GM18868 (cell line): ENCODE measurements at regions not wholly inside any gene's neighbourhood (a gene's known extent, or its start where the extent isn't known, plus 50 kb on each side); places are given as distances from the start of the nearest gene placed in this dataset.
"Not testable (repeated sequence)": the region's sequence is repeated elsewhere in the genome, so short reads cannot be mapped to it uniquely, and the experiment has no call there.

Experiments
- ATAC-seq: cut with Tn5 transposase; IDR thresholded peaks from one replicate; pipeline ENCODE4 v1.9.1; 2021; ENCODE audit warnings: mild to moderate bottlenecking, moderate library complexity; ENCODE audit not compliant: unreplicated experiment

DNA sequence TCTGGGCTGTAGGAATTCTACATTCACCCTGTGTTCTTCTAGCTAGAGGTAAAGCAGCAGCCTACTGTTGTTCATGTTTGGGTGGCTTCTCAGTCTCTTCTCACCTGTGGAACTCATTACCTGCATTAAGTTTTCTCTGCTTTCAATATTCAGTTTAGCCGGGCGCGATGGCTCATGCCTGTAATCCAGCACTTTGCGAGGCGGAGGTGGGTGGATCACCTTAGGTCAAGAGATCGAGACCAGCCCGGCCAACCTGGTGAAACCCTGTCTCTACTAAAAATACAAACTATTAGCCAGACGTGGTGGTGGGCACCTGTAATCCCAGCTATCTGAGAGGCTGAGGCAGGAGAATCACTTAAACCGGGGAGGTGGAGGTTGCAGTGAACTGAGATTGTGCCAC lies 139.8 kb upstream of the UBE2E3 start:
- no peak for ATAC-seq

DNA sequence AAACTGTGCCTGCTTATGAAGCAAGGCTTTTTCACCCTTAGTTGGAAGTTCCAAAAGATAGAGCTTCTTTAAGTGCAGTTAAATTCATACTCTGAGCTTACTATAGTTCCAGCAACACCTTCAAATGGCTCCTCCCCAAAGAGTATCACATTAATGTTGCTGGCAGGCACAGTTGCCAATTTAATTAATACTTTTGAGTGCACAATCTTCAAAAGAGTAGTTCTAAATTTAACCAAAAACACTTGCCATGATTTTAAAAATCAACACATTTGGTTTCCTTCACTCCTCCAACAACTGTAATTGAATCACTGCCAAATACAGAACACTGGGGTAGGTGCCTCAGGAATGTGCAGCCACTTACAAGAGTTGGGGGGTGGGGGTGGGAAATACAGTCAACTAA lies 150.6 kb upstream of the UBE2E3 start:
- ATAC-seq, result no peak

DNA sequence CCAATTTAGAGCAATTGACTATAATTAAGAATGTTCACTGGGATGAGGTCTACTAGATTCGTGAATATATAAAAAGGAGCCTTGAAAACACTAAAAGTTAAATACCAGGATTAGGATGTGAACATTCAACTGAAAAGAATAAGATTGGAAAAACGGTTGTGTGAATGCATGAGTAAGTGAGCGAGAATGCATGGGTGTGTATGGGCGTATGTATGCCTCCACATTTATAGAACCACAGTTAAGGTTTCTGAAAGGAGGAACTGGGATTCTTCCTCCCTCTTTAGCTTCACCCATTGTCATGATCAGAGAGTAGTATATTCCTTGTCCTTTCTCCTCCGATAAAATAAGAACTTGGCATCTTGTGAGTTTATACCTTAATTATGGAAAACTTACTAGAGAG lies 151.1 kb upstream of the UBE2E3 start:
- no peak for ATAC-seq

DNA sequence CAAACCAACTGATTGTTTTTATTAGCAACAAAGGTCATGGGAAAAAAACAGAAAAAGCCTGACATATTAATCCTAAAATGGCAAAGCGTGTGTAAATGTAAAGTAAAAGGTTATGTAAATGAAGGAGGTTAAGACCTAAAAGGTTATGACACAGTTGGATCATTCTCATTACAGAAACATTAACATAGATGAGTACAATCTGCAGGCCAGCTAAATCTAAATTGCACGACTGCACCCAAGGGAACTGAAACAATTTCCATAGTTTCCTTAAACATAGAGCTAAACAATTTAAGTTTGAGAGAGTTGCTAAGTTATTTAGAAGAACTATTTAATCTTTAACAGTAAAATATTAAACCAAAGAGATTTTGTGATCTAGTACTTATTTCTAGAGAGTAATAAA lies 151.6 kb upstream of the UBE2E3 start:
- ATAC-seq, result no peak

DNA sequence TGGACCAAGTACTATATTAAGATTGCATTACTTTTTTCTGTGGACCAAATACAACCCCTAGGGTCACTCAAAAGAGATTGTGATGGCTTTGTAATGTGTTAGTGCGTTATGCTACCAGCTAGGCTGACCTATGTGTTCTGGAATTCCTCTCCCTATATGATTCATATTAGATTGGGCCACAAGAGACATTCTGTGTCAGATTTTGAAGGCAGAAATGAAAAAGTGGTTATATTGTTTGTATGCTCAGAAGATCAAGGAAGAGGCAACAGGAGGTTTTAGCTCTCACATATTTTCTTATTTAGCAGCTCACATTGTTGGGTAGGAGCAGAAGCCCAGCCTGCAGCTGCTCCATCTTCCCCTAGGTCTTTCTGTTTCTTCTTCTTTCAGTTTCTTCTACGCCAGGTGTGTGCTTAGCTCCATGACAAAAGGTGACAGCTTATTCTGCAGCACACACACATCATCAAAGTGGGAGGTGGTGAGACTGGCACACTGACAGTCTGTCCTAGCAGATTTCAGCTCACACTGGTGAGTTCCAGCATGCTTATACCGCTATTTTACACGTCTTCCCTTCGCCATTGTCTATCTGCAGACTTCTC lies 156.8 kb upstream of the UBE2E3 start:
- no peak for ATAC-seq

DNA sequence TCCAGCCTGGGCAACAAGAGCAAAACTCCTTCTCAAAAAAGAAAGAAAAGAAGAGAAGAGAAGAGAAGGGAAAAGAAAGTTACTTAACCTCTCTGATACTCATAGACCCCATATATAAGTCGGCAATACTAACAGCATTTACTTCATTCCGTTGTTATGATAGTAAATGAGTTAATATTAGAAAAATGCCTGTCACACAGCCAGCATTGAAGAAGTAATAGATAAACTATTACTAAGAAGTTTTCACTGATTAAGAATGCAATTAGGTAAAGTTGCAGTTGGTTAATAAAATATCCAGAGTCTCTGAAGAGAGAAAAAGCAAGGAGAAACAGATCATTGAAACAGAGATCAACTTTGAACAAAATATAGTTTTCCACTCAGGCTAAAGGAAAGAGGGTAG lies 161.3 kb upstream of the UBE2E3 start:
- no peak for ATAC-seq

DNA sequence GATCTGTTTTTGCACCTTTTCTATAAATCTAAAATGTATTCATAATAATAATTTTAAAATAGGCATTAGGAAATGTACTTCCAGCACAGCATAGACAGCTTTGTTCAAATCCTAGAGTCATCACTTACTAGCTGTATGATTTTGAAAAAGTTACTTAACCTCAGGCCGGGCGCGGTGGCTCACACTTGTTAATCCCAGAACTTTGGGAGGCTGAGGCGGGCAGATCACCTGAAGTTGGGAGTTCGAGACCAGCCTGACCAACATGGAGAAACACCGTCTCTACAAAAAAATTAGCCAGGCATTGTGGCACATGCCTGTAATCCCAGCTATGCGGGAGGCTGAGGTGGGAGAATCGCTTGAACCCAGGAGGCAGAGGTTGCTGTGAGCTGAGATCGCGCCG lies 161.7 kb upstream of the UBE2E3 start:
- ATAC-seq, result not testable (repeated sequence)

DNA sequence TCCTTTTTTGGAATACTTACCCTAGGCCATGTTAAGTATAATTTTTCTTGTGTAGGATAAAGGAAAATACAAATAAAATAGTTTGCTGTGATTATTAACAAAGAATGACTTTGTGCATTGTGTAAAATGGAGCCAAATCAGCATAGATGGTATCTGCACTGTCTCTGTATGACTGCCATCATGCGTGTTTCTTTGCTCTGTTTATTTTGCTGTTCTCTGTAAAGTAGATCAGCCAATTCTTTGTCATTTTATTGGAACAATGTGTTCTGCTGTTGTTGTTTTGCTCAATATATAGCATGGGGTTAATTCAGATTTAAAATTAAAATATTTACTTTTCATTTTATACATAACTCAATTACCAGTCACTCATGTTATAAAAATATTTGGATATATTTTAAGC lies 181.3 kb upstream of the UBE2E3 start:
- no peak for ATAC-seq

DNA sequence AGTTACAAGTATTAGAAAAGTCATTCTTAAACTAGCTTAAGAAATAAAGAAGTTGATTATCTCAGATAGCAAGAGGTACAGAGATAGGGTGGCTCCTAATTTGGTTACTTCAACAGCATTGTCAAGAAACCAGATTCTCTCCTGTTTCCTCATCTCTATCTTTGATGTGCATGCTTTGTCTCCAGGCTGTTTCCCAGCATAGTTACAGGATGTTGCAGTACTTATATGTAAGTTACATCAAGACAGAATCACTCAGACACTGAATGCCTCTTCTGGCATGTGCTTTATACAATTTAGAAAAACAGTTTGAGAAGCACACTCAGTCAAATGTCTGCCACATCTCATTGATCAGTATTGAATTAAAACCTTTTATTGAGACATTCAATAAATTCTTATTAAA lies 189.5 kb upstream of the UBE2E3 start:
- no peak for ATAC-seq

DNA sequence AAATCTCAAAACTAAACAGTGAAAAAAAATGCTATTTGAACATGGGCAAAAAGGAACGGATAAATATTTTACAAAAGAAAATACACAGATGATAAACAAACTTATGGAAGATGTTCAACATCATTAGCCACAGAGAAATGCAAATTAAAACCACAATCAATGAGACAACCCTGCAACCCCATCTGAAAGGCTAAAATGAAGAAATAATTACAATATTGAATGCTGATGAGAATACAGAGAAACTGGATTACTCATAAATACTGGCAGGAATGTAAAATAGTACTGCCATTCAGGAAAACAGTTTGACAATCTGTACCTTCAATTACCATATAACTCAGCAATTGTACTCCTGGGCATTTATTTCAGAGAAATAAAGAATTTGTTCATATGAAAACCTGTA lies 193.1 kb upstream of the UBE2E3 start:
- no peak for ATAC-seq

DNA sequence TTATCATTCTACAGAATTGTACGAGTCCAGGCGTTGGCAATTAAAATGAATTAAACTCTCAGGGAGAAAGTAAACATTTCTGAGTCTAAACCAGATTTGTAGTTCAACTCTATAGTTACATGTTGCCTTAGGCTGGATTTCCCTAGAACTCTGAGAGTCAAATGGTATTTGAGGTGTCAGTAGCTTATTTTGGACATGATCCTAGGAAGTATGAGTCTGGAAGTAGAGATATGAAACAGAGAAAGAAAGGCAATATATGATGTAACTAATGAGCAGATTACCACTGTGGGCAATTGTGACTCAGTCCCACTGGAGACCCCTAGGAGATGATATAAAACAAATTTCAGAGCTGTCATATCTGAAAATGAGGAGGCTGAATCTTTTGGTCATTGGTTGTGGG lies 199.1 kb upstream of the UBE2E3 start:
- ATAC-seq, result no peak

DNA sequence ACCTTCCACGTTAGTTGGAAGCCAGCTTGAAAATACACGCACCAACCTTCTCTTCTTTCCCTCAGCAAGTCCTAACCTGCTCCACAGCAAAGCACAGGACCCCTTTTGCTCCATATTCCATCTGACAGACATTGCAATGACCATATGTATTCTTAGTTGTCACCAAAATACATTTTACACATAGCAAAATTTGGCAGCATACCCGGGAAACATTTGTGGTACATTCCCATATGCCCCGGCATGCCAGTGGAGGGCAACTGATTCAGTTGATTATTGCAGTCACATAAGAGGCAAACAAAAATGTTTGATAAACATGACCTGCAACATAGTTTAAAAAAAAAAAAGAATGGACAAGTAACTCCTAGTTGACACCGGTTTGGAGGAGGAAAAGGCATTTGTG lies 202.1 kb upstream of the UBE2E3 start:
- ATAC-seq, result no peak

DNA sequence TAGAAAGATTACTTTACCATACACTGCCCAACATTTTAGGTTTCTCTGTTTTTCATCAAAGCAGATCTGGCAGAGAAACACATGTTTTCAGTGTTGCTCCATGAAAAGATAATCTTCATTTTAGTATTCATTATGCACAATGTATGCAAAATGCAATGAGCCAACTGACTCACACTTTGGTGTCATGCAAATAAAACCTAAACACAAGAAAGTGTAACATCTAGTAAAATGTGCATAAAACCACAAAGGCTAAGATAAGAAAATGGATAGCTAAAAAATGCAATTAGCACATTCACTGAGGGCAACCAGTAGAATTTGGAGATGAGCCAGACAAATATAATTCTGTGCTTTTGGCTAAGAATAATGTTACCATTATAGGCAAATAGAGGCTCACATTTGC lies 203.5 kb upstream of the UBE2E3 start:
- no peak for ATAC-seq

DNA sequence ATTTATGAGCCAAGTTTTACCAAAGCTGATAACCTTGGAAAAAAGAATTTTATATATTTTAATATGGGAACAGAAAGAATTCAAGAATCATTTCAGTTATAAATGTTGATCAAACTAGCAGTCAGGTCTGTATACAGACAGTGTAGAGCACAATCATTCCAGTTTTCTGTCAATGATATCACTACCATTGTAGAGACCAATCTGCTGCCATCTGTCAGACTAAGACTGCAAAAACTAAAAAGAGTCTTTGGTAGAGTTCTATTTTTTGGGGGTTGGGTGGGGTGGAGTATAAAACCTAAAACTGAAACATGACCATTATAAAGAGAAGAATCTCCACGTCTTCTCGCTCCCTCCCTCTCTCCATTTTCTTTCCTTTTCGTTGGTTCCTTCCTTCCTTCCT lies 204.7 kb upstream of the UBE2E3 start:
- ATAC-seq, result no peak

DNA sequence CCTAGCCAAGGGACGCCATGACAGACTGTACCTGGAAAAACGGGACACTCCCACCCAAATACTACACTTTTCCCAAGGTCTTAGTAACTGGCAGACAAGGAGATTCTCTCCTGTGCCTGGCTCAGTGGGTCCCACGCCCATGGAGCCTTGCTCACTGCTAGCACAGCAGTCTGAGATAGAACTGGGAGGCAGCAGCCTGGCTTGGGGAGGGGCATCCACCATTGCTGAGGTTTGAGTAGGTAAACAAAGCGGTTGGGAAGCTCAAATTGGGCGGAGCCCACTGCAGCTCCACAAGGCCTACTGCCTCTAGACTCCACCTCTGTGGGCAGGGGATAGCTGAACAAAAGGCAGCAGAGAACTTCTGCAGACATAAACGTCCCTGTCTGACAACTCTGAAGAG lies 215.1 kb upstream of the UBE2E3 start:
- ATAC-seq, result not testable (repeated sequence)

DNA sequence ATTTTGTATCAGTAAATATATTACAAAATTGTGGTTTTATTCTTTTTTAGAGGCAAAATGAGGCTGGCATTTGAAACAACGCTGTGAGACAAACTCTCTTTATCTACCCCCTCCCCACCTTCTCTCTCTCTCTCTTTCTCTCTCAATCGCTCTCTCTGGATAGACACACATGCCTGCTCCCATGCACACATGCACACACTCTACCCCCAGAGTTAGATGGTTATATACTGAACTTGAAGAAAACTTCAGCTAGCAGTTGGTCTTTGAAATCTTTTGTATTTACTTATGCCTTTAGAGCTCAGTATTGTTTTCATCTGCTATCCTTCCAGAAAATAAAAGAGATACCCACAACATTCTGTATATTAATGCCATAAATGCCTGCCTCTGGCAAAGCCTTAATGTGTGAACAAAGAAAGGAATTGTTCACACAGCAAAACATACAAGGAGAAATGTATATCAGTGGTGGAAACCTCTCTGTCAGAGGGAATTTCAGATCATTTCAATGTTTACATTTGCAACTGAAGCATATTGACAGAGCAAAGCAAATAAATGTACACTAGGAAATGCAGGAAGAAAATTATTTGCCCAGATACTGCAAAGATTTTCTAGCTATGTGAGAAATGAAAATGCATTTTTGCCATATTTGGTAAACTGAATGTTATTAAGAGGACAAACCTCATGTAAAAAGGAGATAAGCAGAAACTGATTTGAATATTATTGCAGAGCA lies 217.0 kb upstream of the UBE2E3 start:
- ATAC-seq, result no peak

DNA sequence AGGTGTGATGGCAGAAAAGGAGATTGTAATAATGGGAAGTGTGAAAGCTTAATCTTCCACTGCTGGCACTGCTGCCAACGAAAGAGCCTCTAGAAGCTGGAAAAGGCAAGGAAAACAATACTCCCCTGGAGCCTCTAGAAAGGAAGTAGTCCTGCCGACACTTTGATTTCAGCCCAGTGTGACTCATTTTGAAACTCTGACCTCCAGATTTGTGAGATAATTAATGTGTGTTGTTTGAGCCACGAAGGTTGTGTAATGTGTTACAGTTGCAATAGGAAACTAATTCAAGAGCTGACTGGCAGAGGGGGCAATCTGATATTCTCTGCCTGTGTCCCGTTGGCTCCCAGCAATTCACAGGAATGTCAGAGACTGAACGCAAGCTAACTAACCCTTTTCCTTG lies 219.2 kb upstream of the UBE2E3 start:
- ATAC-seq, result peak; percentile 57

DNA sequence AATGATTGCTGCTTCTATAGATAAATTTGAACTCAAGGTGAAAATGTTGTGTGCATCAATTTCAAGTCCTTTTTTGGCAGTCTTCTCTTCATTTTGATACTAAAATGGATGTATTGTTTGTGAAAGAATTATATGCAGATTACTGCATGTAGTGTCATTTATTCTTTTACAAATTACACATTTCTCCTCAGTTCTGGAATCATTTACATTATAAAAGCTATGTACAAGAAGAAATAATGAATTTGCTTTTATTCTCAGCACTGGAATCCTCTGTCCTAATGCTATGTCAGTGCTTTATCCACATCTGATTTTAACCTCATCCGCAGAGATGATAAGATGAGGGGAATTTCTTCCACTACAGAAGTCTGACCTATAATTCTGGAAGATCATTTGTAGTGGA lies 220.8 kb upstream of the UBE2E3 start:
- no peak for ATAC-seq

DNA sequence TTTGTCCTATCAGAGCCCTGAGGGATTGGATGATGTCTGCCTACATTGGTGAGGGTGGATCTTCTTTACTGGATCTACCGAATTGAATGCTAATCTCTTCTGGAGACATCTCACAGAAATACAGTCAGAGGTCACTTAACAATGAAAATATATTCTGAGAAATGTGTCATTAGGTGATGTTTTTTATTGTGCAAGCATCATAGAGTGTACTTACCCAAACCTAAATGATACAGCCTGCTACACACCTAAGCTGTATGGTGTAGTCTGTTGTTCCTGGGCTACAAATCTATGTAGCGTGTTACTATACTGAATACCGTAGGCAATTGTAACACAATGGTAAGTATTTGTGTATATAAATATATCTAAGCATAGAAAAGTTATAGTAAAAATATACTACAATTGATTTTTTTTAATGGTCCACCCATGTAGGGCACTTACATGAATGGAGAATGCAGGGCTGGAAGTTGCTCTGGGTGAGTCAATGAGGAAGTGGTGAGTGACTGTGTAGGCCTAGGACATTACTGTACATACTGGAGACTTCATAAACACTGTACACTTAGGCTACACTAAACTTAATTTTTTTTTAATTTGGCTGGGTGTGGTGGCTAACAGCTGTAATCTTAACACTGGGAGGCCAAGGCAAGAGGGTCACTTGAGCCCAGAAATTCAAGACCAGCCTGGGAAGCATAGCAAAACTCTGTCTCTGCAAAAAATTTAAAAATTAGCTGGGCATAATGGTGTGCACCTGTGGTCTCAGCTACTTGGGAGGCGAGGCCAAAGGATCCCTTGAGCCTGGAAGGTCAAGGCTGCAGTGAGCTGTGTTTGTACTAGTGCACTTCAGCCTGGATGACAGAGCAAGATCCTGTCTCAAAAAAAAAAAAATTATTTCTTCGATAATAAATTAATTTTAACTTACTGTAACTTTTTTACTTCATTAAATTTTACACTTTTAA lies 226.3 kb upstream of the UBE2E3 start:
- ATAC-seq, result no peak

DNA sequence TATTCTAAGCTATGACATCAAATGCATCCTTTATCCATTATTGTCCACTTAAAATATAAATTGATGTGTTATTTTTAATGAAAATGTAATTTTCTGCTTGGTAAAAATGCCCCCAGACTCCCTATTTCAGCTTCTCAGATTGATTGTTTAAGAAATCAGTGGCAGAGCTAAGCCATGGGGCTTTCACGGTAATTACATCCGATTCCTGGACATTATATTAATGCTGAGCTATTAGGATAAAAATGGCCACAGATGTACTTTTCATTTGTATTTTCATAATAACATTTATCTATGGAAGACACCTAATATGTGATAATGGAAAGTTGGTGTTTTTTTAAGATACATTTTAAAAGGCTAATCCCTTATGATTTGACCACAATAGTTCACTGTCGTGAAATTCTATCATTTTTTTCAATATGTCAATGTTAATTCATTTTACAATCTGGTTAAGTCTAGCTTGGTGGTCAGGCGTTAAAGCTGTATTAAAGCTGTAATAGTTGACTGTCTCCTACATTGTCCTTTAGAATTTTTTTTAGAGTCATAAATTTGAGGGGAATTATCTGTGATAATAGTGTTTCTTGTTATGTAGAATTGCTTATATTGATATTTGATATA lies 229.0 kb upstream of the UBE2E3 start:
- no peak for ATAC-seq

DNA sequence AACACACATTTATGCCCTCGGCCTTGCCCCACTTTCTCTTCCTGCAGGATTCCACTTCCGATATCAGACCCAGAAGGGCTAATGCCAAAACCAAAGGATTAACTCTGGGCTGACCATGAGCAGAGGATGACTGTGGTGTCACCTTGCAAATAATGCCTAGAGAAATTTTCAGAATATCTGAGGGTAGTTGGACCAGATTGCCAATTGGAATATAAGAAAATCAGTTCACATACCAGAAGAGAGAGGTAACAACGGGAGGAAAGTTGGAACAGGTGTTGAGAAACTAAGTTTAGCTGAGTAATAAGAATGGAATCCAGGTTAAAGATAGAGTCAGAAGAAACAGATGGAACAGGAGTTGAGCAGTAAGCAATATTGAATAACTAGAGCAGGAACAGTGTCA lies 232.7 kb upstream of the UBE2E3 start:
- ATAC-seq, result no peak
